ENCODE measurements at regions not wholly inside any gene's neighbourhood (a gene's known extent, or its start where the extent isn't known, plus 50 kb on each side); places are given as distances from the start of the nearest gene placed in this dataset.

DNA sequence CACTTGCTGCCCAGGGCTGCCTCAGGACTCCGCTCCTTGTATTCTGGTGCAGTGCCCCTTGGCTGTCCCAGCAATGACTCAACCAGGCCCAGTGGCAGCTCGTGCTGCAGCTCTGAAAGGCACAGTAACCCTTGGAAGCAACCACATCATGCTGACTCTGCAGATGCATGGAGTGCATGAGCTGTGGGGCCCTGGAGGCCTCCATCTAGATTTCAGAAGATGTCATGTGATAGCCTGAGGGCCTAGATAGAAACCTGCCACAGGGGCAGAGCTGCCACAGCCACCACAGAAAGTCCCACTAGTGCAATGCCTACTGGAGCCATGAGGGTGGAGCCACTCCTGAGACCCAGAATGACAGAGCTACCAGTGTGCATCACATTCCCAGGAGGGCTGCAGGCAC, 117.1 kb upstream of the SMAD3 start:
- DNase-seq, result no peak

DNA sequence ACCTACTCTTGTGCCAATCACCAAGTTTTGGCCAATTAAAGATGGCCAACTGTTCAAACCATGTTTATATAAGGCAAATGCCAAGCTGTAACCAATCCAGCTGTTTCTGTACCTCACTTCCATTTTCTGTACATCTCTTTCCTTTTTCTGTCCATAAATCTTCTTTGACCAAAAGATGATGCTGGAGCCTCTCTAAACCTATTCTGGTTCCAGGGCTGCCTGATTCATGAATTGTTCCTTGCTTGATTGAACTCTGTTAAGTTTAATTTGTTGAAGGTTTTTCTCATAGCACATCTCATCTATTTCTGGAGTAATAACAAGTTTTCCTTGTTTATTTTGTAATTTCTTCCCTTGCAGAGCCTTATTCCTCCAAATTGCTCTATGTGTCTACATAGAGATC, 115.3 kb upstream of the SMAD3 start:
- no peak for DNase-seq

DNA sequence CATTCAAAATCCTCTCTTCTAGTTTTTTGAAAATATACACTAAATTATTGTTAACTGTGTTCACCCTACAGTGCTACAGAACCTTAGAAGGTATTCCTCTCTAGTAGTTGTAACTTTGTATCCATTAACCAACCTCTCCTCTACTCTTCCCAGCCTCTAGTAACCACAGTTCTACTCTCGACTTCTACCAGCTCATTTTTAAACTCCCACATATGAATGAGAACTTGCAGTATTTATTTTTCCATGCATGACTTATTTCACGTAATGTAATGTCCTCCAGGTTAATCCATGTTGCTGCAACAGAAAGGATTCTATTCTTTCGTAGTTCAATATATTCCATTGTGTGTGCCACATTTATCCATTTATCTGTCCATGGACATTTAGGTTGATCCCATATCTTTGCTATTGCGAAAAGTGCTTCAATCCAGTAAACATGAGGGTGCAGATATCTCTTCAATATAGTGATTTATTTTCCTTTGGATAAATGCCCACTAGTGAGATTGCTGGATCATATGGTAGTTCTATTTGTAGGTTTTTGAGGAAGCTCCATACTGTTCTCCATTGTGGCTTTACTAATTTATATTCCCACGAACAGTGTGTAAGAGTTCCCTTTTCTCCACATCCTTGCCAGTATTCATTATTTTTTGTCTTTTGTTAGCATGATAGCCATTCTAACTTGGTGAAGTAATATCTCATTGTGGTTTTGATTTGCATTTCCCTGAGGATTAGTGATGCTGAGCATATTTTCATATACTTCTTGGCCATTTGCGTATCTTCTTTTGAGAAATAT, 113.7 kb upstream of the SMAD3 start:
- DNase-seq, result peak; percentile 52

DNA sequence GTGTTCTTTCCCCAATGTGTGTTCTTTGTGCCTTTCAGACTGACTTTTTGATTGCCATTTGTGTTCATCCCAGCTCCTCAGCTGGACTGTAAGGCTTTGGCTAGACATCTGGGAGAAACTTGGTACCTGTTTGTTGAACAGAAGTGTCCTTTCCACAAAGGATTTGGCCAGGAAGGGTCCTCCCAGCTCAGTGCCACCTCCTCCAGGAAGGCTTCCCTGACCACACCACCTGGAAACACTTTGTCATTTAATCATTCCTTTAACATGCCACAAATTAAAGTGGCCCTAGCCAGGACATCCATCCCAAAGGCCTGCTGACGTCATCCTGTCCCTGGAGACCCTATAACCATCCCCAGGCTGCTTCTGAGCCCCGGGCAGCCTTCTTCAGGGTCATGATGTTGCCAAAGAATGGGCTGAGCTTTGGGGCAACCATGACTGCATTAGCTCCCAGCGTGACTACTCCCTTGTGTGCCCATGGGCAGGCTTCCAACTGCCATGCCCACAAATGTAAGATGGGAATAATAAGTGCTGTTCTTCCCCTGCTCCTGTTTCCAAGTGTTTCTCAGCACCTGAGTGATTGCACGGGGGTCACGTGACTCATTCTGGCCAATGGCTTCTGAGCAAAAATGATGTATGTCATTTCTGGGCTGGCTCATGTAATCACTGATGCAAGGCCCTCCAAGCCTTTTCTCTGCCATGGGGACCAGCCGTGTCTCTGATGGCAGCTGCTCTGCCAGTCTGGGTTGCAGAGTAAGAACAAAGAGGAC, 112.5 kb upstream of the SMAD3 start:
- DNase-seq, result no peak

DNA sequence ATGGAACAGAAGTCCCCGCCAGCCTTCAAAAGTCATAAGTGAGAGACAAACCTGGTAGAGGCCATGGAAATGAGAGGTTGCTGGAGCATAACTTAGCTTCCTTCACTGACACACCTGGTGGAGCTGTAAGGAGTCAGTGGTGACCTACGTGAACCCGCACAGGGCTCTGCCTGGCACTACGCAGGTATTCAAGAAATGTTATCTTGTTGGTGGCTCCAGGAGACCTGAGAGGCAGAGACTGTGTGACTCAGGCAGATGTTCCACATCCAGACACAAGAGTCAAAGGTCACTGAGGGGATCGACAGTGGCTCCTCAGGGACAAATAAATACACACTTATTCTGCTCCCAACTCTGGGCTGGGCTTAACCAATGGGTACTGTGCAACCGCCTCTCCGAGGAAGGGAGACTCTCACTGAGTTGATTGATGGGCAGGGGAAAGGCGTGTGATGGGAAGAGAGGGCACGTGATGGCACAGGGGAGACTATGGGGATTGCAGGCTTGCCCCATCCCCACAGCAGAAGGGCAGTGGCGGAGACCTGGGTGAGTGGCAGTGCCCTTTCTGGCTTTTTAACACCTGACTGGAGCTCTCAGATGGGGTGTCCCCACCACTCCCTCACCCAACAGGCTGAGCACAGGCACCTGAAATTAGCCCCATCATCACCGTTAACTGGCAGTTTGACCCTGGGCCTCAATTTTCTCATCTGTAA, 111.7 kb upstream of the SMAD3 start:
- no peak for DNase-seq

DNA sequence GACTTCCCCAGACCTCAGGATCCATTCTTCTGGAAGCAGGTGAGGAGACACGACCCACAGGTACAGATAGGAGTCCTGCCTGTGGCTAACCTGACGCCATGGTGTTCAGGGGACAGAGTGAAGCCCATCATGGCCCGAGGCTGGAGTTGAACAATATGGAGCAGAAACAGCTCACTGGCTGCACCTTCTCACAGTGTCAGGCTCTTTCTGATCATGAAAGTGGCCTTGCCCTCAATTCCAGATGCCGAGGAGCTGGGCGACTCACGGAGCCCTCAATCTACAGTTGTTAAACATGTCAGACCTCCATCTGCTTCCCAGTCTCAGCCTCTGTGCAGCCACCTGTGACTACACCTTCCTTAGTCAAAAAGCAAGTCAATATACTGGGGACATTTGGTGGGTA, 110.8 kb upstream of the SMAD3 start:
- DNase-seq, result no peak

DNA sequence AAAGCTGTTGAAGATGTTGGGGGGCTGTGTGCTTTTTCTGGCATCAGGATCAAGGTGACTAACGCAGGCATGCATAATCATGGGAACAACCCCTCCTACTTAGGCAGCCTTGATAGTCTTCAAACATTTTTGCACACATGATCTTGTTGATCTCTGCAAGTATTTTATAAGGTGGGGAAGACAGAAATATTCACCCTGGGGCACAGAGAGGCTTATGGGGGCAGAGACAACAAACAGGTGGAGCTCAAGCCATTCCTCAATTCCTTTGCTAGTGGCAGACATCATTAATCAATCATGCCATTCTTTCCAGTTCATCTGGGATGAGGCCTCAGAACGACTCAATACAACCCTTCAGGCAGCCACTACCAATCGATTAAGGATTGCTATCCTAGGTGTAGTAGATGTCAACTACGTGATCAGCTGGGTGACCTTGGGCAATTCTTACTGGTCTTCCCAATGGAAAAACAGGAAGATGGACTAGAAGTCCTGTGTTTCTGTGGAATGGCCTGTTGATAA, 110.3 kb upstream of the SMAD3 start:
- no peak for DNase-seq

DNA sequence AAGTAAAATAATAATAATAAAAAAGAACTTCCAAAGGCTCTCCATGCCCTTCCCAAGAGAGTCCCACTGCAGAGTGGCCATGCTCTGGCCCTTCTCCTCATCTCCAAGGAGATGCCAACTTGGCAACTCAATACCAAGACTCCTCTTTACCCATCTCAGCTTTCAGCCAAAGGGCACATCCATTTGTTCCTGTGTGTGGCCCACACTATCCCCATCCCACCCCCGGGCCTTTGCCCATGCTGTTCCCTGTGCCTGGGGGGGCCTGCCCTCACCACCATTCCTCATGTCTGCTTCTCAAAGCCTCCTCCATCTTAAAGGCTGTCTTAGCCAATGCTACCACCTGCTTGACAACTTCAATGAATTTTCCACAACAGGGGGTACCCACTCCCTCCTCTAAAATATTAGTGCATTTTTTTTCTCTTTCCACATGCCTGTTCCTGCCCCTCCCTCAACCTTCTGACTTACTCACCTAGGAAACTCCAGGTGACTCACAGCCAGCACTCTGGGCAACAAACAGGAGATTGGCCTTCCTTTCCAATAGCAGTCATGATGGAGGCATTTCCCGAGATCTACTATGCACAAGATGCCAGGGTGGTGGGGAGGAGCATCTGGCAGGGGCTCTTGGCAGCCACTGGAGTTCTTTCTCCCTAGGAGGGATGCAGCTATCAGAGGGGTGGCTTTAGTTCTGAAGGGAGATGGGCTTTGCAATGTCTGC, 109.4 kb upstream of the SMAD3 start:
- peak; percentile 43 for DNase-seq

DNA sequence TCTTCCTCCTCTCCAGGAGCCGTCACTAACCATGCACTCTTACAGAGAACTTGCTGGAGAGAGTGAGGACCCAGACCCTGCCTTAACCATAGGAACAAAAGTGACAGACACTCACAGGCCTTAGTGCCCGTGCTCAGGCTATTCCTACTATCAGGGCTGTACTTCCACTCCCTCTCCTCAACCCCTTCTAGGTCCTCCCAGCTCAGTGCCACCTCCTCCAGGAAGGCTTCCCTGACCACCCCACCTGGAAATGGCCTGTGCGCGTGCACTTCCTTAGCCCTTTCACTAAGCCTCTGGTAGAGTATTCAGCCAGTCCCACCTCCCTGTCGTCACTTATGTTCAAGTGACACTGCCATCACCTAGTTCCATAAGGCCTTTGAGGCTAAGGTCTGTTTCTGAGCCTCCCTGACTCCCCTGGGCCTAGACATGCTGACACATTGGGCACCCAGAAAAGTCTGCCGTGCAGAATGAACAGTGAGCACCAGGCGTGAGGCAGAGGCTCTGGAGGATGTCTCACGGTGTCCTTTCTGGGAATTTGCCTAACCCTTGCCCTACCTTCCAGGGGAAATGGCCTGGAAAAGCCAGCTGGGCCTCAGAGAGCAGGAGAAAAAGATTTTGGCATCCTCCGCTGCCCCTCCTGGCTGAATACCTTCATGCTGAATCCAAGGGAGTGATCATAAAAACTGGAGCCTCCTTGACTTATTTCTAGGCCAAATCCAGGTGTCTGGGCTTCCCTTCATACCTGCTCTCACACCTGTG, 108.6 kb upstream of the SMAD3 start:
- DNase-seq, result no peak

DNA sequence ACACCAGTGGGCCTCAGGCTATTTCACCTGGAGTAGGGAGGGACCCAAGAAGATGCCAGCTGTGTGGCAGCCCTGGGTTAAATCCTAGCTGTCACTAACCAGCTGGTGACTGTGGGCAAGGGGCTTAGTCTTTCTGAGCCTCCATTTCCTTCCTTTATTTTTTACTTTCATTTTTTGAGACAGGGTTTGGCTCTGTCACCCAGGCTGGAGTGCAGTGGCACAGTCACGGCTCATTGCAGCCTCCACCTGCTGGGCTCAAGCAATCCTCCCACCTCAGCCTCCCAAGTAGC, 108.0 kb upstream of the SMAD3 start:
- no peak for DNase-seq

DNA sequence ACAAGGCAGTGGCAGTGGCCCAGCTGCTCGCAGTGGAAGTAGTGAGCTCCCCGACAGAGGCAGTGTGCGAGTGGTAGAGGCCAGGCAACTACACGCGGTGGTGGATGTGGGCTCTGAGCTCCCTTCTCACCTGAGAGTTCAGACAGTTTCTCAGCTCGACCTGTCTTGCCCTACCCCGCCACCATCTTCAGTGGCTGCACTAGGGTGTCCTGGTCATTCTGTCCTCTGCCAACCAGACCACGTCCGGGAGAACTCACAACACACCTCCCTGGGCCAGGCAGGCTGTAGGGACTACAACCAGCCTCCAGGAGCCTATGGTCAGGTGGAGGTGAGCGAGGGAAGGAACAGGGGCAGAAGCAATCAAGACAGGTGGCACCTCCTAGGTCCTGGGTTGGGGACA, 106.3 kb upstream of the SMAD3 start:
- no peak for DNase-seq

DNA sequence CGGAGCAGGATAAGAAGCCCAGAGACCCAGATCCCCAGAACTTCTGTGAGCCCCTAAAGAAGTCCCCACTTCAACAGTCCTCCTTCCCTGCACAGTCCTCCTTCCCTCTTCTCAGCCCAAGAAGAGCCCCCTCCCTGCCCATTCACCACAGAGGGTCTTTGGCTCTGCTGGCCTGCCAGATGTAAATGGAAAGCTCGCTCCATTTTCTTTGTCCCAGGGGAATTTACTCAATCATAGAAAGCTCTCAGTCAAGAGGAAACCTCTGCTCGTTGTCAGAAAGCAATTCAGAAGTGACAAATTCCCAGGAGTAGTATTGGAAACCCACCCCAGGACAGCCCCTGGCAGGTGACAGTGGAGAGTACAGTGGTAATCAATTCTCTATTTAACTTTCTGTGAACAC, 105.5 kb upstream of the SMAD3 start:
- DNase-seq, result no peak

DNA sequence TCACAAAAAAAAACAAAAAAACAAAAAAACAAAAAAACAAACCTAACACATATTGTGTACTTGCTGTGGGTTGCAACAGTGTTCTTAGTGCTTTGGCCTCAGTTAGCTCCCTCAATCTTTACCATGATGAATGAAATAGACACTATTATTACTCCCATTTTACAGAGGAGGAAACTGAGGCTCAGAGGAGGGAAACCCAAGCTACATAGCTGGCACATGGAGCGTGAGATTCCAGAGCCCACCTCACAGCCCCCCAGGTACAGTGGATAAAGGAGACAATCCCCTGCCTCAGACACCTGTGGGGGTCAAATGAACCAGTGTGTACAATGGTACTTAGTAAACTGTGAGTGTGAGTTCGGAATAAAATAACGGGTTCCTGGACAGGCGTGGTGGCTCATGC, 104.9 kb upstream of the SMAD3 start:
- no peak for DNase-seq

DNA sequence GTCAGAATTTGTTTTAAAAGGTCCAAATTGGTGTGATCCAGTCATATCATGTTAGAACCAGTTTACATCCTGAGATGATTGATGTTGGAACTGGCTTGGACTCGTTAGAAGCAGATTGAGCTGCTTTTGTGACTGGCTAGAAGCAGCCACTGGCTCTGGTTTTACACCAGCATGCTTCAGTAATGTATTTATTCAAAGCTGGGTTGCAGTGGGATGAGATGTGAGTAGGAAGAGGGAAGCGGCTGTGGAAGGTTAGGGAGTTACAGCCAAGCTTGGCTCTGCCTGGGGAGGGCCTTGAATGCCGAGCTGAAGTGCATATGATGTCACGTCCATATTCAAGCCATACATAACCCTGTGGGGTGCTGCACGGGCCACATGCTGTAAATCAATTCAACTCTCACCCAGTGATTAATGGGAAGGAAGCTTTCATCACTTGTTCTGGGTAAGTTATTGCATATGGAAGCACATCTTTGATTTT, 104.0 kb upstream of the SMAD3 start:
- peak; percentile 79 for DNase-seq

DNA sequence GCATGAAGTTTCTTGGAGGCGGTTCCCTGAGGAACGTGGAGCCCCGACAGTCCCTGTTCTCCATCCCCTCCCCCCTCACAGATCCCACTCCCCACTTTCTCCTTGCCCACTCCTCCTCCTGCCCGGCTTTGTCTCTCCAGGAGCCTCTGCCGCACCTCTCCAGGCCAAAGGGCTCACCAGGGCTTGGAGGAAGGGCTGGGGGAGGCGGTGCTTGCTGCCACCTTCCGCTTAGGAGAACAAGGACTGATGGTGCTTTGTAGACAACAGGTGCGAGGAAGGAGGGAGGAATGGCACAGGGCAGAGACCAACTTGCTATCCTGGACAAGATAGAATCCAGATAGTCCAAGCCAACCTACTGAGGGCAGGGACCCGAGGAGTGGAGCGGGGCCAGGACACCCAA, 103.5 kb upstream of the SMAD3 start:
- no peak for DNase-seq

DNA sequence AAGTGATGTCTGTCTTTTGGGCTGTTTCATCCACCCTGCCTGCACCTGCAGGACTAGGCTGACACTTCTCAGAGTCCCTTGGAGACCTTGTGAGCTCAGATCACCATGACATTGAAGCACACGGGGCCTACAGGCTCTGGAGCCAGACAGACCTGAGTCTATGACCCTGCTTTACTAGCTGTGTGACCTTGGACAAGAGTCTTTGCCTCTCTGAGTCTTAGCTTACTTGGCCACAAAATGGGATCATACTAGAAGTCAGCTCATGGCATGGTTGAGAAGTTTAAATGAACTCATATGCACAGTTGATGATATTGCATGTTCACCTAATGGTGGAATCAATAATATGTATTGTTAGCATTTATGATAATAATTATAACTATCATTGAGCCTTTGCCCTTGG, 102.9 kb upstream of the SMAD3 start:
- no peak for DNase-seq

DNA sequence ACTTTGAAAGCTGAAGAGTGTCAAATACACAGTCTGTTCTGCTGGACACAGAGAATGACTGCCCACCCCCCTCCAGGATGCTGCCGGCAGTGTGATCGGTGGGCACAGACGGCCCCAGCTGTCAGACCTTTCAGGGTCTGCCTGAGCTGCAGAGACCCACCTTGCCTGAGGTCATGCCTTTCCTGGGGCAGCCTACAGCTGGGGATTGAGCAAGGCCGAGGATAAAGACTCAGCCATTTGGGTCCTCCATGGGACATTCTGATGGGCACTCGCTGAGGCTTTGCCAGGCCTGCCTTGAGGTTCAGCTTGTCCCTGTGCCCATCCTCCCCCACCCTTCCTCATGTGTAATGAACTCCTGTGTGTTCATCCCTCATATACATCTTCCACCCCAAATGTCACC, 102.3 kb upstream of the SMAD3 start:
- no peak for DNase-seq

DNA sequence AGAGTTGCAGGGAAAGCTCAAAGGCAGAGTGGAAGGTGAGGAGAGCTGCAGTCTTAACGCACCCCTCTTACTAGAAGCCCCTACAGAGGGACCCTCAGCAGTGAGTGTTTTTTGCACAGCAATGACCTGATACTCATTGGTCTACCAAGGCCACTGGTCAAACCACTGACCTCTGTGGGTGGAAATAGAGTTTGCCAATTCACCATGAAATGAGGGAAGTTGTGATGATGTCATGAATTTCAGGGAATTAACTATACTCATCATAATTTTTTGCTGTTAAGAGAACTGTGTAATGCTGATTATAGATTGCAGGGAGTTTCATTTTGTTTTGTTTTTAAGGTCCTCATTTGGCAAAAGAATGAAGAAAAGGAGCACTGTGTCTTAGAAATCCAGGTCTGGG, 101.7 kb upstream of the SMAD3 start:
- DNase-seq, result no peak

DNA sequence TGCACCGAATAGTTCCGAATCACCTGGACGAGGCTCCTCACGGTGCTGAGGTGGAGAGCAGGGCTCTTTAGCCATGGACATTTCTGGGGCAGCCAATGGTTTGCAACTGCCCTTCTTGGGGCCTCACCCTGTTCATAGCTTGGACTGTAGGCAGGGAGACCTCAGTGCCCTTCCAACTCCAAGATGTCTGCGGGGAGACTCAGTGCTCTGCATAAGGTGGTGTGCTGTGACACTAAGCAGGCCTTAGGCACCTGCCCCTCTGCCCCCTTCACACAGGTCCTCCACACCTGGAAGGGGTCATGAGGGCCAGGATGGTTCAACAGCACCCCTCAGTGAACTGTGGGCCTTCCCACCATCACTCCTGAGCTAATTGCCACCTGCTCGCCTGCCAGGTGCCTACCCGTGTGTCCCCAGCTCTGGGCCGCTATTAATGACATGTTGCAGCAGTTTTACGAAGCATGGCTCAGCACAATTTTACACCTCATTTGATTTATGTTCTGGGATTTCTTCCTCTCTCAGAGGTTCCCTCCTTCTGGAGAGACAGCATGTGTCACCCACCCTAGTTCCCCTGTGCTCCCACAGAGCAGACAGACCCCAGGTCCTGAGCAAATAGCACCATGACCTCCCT, 101.2 kb upstream of the SMAD3 start:
- no peak for DNase-seq

DNA sequence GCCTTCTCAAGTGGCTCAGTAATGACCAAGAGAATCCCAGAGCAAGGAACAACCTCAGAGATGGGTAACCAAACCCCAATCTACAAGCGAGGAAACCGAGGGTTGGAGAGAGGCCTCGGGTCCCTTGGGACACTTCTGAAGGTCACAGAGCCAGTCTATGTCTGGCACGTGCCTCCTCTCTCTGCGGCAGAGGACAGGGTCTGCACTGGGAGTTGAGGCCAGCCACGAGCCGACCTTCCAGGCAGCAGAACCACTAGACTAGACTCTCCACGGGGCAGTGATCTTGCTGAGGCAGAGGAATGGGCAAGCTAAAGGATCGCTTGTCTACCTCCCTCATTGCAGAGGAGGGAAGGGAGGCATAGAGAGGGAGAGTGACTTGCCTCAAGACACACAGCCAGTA, 100.6 kb upstream of the SMAD3 start:
- DNase-seq, result no peak

DNA sequence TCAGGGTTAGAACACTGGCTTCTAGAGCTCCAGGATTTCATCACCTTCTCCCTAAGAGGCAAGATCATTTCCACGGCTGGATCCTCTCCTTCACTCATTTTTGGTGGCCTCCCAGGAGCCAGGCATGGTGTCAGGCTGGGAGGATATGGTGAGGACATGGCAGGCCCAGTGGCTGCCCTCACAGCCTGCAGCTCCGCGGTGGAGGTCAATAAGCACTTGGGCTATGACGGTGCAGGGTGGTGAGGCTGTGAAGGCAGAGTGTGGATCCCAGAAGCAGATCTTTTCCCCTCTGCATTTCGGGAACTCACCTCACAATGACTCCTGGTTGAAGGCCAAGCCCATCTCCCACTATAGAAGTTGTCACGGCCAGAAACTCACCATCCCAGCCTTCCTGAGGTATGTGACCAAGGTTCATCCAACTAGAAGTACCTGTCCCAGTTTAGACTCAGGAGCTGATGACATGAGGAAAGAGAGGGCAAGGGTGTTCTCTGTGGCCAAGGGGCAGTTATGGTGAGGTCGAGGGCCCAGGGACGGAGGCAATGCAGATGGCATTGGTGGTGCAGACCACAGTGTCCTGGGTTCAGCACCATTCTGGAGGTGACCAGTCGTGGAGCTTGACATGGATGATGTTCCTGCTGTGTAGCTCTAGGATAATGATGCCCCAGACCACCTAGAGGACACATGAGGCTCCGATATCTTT, 100.1 kb upstream of the SMAD3 start:
- no peak for DNase-seq

Measured in fibroblast of skin of abdomen (primary cell).